Activated CD4-positive, alpha-beta memory T cell treated with anti-CD3 and anti-CD28 coated beads, Interleukin-2, amount 10 ng/mL, durations not matched to agents 7 days and 5 days (primary cell): ENCODE measurements at regions not wholly inside any gene's neighbourhood (a gene's known extent, or its start where the extent isn't known, plus 50 kb on each side); places are given as distances from the start of the nearest gene placed in this dataset.
A peak's percentile ranks its signal among the peaks of the same experiment; 100 is the strongest.

Experiments
- CTCF ChIA-PET: fragments of 350-600 bp; sonication (Branson Sonifier 250); formaldehyde crosslinking; loops from one replicate; lab custom pipeline; 2021; ENCODE audit warnings: antibody characterized with exemption, inconsistent platforms; lab: Charles Lee
- POLR2A ChIA-PET: fragments of 350-600 bp; sonication (Branson Sonifier 250); formaldehyde crosslinking; loops from one replicate; lab custom pipeline; 2021; ENCODE audit warnings: antibody characterized with exemption; lab: Charles Lee
- DNase-seq: peaks from one replicate; pipeline ENCODE4 v3.0.0-alpha.2; 2020
- H3K27ac Mint-ChIP-seq: one replicate; pipeline ENCODE4 v1.8.0; 2021; ENCODE audit warnings: mild to moderate bottlenecking, mixed read lengths
- H3K27me3 Mint-ChIP-seq: one replicate; pipeline ENCODE4 v1.8.0; 2021; ENCODE audit warnings: mixed read lengths
- H3K36me3 Mint-ChIP-seq: one replicate; pipeline ENCODE4 v1.8.0; 2021; ENCODE audit warnings: low read depth, mixed read lengths
- H3K4me1 Mint-ChIP-seq: one replicate; pipeline ENCODE4 v1.8.0; 2021; ENCODE audit warnings: mixed read lengths
- H3K4me3 Mint-ChIP-seq: one replicate; pipeline ENCODE4 v1.8.0; 2021; ENCODE audit warnings: mild to moderate bottlenecking, mixed read lengths
- H3K9me3 Mint-ChIP-seq: one replicate; pipeline ENCODE4 v1.8.0; 2021; ENCODE audit warnings: mixed read lengths

GRCh38 chr6:105595829-105596228, 192.9 kb upstream of the PREP start:
- no peaks in the 10 kb centered on the region for H3K27me3 Mint-ChIP-seq
- POLR2A ChIA-PET, result no interaction called here
- no peak overlapping the region for H3K27ac Mint-ChIP-seq
- peaks cover 8% of the 10 kb centered on the region for H3K9me3 Mint-ChIP-seq
- CTCF ChIA-PET, result no interaction called here
- peaks cover 6% of the 10 kb centered on the region for H3K36me3 Mint-ChIP-seq
- H3K4me3 Mint-ChIP-seq, result no peak overlapping the region
- no peak for DNase-seq
- H3K4me1 Mint-ChIP-seq, result peaks cover 60% of the 10 kb centered on the region

- Mint-ChIP-seq H3K36me3 (peaks cover 8% of the 10 kb centered on the region), H3K4me3 (no peak overlapping the region), H3K27ac (no peak overlapping the region), H3K4me1 (peaks cover 53% of the 10 kb centered on the region), H3K27me3 (no peaks in the 10 kb centered on the region), H3K9me3 (peaks cover 8% of the 10 kb centered on the region)
- no peak for DNase-seq
- POLR2A ChIA-PET, result interaction anchor here (1.6 kb wide), 1 partner anchor 49 kb away, joined by 3 read pairs; no protein-coding TSS in a partner anchor
- CTCF ChIA-PET, result no interaction called here
Observed at GRCh38 chr6:105594821-105595220, 191.9 kb upstream of the PREP start.

GRCh38 chr6:105593805-105594671, 191.2 kb upstream of the PREP start:
- H3K36me3 Mint-ChIP-seq, result peaks cover 13% of the 10 kb centered on the region
- no peaks in the 10 kb centered on the region for H3K27me3 Mint-ChIP-seq
- ChIA-PET CTCF (no interaction called here), POLR2A (interaction anchor here (1.6 kb wide), 1 partner anchor 50 kb away, joined by 3 read pairs; no protein-coding TSS in a partner anchor)
- no peak for DNase-seq
- H3K27ac Mint-ChIP-seq, result no peak overlapping the region
- no peak overlapping the region for H3K4me3 Mint-ChIP-seq
- peaks cover 10% of the 10 kb centered on the region for H3K9me3 Mint-ChIP-seq
- peaks cover 53% of the 10 kb centered on the region for H3K4me1 Mint-ChIP-seq

- peaks cover 15% of the 10 kb centered on the region for H3K36me3 Mint-ChIP-seq
- DNase-seq, result no peak
- H3K4me1 Mint-ChIP-seq, result peaks cover 57% of the 10 kb centered on the region
- peaks cover 6% of the 10 kb centered on the region for H3K9me3 Mint-ChIP-seq
- ChIA-PET POLR2A (interaction anchor here (1.6 kb wide), 1 partner anchor 51 kb away, joined by 3 read pairs; no protein-coding TSS in a partner anchor), CTCF (no interaction called here)
- no peak overlapping the region for H3K27ac Mint-ChIP-seq
- H3K4me3 Mint-ChIP-seq, result no peak overlapping the region
- no peaks in the 10 kb centered on the region for H3K27me3 Mint-ChIP-seq
Observed at GRCh38 chr6:105593056-105593690, 190.3 kb upstream of the PREP start.

GRCh38 chr6:105592329-105592728, 189.4 kb upstream of the PREP start:
- no peak overlapping the region for H3K4me3 Mint-ChIP-seq
- ChIA-PET CTCF (no interaction called here), POLR2A (no interaction called here)
- peaks cover 62% of the 10 kb centered on the region for H3K4me1 Mint-ChIP-seq
- no peak overlapping the region for H3K27ac Mint-ChIP-seq
- DNase-seq, result no peak
- H3K36me3 Mint-ChIP-seq, result peaks cover 17% of the 10 kb centered on the region
- H3K27me3 Mint-ChIP-seq, result no peaks in the 10 kb centered on the region
- peaks cover 2% of the 10 kb centered on the region for H3K9me3 Mint-ChIP-seq

- Mint-ChIP-seq H3K9me3 (peaks cover 2% of the 10 kb centered on the region), H3K27me3 (no peaks in the 10 kb centered on the region), H3K27ac (peak overlapping the region; percentile 13), H3K4me1 (peaks cover 62% of the 10 kb centered on the region), H3K4me3 (no peak overlapping the region), H3K36me3 (peaks cover 17% of the 10 kb centered on the region)
- DNase-seq, result no peak
- POLR2A ChIA-PET, result interaction anchor here (1.1 kb wide), 1 partner anchor 55 kb away, joined by 3 read pairs; no protein-coding TSS in a partner anchor
- CTCF ChIA-PET, result no interaction called here
Observed at GRCh38 chr6:105591053-105591452, 188.2 kb upstream of the PREP start.

- H3K9me3 Mint-ChIP-seq, result peaks cover 2% of the 10 kb centered on the region
- H3K4me1 Mint-ChIP-seq, result peaks cover 47% of the 10 kb centered on the region
- no peak overlapping the region for H3K4me3 Mint-ChIP-seq
- POLR2A ChIA-PET, result interaction anchor here (1.0 kb wide), 1 partner anchor 11 kb away, joined by 3 read pairs; no protein-coding TSS in a partner anchor
- H3K27ac Mint-ChIP-seq, result peak overlapping the region; percentile 26
- no peaks in the 10 kb centered on the region for H3K27me3 Mint-ChIP-seq
- H3K36me3 Mint-ChIP-seq, result peaks cover 17% of the 10 kb centered on the region
- CTCF ChIA-PET, result no interaction called here
- DNase-seq, result no peak
Observed at GRCh38 chr6:105588123-105588710, 185.3 kb upstream of the PREP start.

- CTCF ChIA-PET, result interaction anchor here (0.7 kb wide), 1 partner anchor 389 kb away, joined by 4 read pairs; no protein-coding TSS in a partner anchor
Observed at GRCh38 chr6:105587349-105588122, 184.7 kb upstream of the PREP start.

GRCh38 chr6:105578179-105578707, 175.4 kb upstream of the PREP start:
- no peak overlapping the region for H3K4me3 Mint-ChIP-seq
- H3K4me1 Mint-ChIP-seq, result peaks cover 21% of the 10 kb centered on the region
- peaks cover 16% of the 10 kb centered on the region for H3K36me3 Mint-ChIP-seq
- ChIA-PET CTCF (interaction anchor here (0.8 kb wide), 1 partner anchor 645 kb away, joined by 3 read pairs; no protein-coding TSS in a partner anchor), POLR2A (interaction anchor here (1.2 kb wide), 1 partner anchor 68 kb away, joined by 5 read pairs; no protein-coding TSS in a partner anchor)
- H3K9me3 Mint-ChIP-seq, result peaks cover 10% of the 10 kb centered on the region
- no peak overlapping the region for H3K27ac Mint-ChIP-seq
- H3K27me3 Mint-ChIP-seq, result peaks cover 3% of the 10 kb centered on the region
- no peak for DNase-seq

More at GRCh38 chr6:105587349-105588122, 184.7 kb upstream of the PREP start:
- peaks cover 41% of the 10 kb centered on the region for H3K4me1 Mint-ChIP-seq
- H3K27me3 Mint-ChIP-seq, result no peaks in the 10 kb centered on the region
- H3K27ac Mint-ChIP-seq, result peak overlapping the region; percentile 64
- POLR2A ChIA-PET, result interaction anchor here (1.0 kb wide), 1 partner anchor 12 kb away, joined by 3 read pairs; no protein-coding TSS in a partner anchor
- peaks cover 2% of the 10 kb centered on the region for H3K9me3 Mint-ChIP-seq
- peak overlapping the region; percentile 52 for H3K4me3 Mint-ChIP-seq
- no peak for DNase-seq
- peaks cover 17% of the 10 kb centered on the region for H3K36me3 Mint-ChIP-seq

- ChIA-PET CTCF (no interaction called here), POLR2A (no interaction called here)
- H3K27me3 Mint-ChIP-seq, result peaks cover 12% of the 10 kb centered on the region
Observed at GRCh38 chr6:105573556-105573955, 170.7 kb upstream of the PREP start.

GRCh38 chr6:105573138-105573537, 170.3 kb upstream of the PREP start:
- ChIA-PET CTCF (no interaction called here), POLR2A (no interaction called here)
- Mint-ChIP-seq H3K4me3 (no peak overlapping the region), H3K36me3 (peaks cover 17% of the 10 kb centered on the region), H3K9me3 (peaks cover 9% of the 10 kb centered on the region), H3K4me1 (peaks cover 10% of the 10 kb centered on the region), H3K27me3 (peaks cover 12% of the 10 kb centered on the region), H3K27ac (no peak overlapping the region)
- DNase-seq, result no peak

More at GRCh38 chr6:105573556-105573955, 170.7 kb upstream of the PREP start:
- Mint-ChIP-seq H3K36me3 (peaks cover 17% of the 10 kb centered on the region), H3K27ac (no peak overlapping the region), H3K4me1 (peaks cover 14% of the 10 kb centered on the region), H3K4me3 (no peak overlapping the region), H3K9me3 (peaks cover 9% of the 10 kb centered on the region)
- DNase-seq, result no peak

- Mint-ChIP-seq H3K4me1 (peaks cover 12% of the 10 kb centered on the region), H3K4me3 (no peak overlapping the region), H3K9me3 (peaks cover 10% of the 10 kb centered on the region), H3K36me3 (peaks cover 17% of the 10 kb centered on the region), H3K27ac (no peak overlapping the region), H3K27me3 (peaks cover 12% of the 10 kb centered on the region)
- ChIA-PET POLR2A (no interaction called here), CTCF (no interaction called here)
- DNase-seq, result no peak
Observed at GRCh38 chr6:105570416-105570815, 167.5 kb upstream of the PREP start.
